ENCODE measurements at regions not wholly inside any gene's neighbourhood (a gene's known extent, or its start where the extent isn't known, plus 50 kb on each side); places are given as distances from the start of the nearest gene placed in this dataset.

DNA sequence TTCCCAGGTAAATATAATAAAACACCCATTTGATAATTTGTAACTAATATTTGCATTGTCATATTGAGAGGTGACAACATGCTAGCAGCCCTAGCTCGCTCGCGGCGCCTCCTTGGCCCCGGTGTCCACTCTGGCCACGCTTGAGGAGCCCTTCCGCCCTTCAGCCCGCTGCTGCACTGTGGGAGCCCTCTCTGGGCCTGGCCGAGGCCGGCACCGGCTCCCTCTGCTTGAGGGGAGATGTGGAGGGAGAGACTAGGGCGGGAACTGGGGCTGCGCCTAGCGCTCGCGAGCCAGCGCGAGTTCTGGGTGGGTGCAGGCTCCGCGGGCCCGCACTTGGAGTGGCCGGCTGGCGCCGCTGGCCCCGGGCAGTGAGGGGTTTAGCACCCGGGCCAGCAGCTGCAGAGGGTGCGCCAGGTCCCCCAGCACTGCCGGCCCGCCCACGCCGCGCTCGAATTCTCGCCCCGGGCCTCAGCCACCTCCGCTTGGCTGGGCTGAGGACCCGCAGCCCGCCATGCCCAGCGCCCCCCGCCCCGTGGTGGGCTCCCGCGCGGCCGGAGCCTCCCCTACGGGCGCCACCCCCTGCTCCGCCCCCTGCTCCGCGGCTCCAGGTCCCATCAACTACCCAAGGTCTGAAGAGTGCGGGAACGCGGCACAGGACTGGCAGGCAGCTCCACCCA lies 594.4 kb downstream of the SLITRK6 start (continued):
- TF ChIP-seq, protein P1, sequence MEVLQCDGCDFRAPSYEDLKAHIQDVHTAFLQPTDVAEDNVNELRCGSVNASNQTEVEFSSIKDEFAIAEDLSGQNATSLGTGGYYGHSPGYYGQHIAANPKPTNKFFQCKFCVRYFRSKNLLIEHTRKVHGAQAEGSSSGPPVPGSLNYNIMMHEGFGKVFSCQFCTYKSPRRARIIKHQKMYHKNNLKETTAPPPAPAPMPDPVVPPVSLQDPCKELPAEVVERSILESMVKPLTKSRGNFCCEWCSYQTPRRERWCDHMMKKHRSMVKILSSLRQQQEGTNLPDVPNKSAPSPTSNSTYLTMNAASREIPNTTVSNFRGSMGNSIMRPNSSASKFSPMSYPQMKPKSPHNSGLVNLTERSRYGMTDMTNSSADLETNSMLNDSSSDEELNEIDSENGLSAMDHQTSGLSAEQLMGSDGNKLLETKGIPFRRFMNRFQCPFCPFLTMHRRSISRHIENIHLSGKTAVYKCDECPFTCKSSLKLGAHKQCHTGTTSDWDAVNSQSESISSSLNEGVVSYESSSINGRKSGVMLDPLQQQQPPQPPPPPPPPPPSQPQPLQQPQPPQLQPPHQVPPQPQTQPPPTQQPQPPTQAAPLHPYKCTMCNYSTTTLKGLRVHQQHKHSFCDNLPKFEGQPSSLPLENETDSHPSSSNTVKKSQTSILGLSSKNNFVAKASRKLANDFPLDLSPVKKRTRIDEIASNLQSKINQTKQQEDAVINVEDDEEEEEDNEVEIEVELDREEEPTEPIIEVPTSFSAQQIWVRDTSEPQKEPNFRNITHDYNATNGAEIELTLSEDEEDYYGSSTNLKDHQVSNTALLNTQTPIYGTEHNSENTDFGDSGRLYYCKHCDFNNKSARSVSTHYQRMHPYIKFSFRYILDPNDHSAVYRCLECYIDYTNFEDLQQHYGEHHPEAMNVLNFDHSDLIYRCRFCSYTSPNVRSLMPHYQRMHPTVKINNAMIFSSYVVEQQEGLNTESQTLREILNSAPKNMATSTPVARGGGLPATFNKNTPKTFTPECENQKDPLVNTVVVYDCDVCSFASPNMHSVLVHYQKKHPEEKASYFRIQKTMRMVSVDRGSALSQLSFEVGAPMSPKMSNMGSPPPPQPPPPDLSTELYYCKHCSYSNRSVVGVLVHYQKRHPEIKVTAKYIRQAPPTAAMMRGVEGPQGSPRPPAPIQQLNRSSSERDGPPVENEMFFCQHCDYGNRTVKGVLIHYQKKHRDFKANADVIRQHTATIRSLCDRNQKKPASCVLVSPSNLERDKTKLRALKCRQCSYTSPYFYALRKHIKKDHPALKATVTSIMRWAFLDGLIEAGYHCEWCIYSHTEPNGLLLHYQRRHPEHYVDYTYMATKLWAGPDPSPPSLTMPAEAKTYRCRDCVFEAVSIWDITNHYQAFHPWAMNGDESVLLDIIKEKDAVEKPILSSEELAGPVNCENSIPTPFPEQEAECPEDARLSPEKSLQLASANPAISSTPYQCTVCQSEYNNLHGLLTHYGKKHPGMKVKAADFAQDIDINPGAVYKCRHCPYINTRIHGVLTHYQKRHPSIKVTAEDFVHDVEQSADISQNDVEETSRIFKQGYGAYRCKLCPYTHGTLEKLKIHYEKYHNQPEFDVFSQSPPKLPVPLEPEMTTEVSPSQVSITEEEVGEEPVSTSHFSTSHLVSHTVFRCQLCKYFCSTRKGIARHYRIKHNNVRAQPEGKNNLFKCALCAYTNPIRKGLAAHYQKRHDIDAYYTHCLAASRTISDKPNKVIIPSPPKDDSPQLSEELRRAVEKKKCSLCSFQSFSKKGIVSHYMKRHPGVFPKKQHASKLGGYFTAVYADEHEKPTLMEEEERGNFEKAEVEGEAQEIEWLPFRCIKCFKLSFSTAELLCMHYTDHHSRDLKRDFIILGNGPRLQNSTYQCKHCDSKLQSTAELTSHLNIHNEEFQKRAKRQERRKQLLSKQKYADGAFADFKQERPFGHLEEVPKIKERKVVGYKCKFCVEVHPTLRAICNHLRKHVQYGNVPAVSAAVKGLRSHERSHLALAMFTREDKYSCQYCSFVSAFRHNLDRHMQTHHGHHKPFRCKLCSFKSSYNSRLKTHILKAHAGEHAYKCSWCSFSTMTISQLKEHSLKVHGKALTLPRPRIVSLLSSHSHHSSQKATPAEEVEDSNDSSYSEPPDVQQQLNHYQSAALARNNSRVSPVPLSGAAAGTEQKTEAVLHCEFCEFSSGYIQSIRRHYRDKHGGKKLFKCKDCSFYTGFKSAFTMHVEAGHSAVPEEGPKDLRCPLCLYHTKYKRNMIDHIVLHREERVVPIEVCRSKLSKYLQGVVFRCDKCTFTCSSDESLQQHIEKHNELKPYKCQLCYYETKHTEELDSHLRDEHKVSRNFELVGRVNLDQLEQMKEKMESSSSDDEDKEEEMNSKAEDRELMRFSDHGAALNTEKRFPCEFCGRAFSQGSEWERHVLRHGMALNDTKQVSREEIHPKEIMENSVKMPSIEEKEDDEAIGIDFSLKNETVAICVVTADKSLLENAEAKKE (CRISPR knock-in tag; IDR thresholded peaks at IDR 0.05) = no peak
- TF ChIP-seq EZH2 (IDR thresholded peaks at IDR 0.05; ENCODE audit: low read depth, unreplicated experiment) (no peak), EZH2phosphoT487 (IDR thresholded peaks at IDR 0.05; ENCODE audit: unreplicated experiment) (no peak), NANOG (IDR thresholded peaks at IDR 0.05; ENCODE audit: borderline replicate concordance) (no peak), STAT1 (IDR thresholded peaks at IDR 0.05; ENCODE audit: unreplicated experiment) (no peak)

DNA sequence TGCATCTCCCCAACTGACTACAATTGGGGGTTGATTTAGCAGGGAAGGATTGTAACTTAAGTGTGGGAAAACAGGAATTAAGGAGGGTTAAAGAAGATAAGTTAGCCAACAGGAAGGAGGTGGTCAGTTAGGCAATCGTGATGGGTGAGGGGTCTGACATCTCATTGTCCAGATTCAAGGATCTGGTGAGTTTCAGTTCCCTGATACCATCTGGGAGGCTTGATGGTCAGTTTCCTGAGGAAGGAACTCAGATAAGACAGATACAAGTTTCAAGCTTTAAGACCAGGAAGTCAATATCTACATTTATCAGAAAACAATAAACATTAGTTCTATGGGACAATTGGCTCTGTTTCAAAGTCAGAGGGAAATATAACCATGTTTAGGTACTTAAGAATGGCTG lies 601.8 kb downstream of the SLITRK6 start:
- ATAC-seq = no peak
- Histone ChIP-seq H3K79me2 (replicated peaks; ENCODE audit: insufficient read depth) (no peaks in the 10 kb centered on the region), H3K27ac (ENCODE audit: low read depth) (no peak overlapping the region), H3K4me2 (no peak overlapping the region), H3K4me3 (no peak overlapping the region), H3K4me1 (ENCODE audit: insufficient read depth) (no peaks in the 10 kb centered on the region), H3K9me2 (ENCODE audit: insufficient read depth) (peaks cover 9% of the 10 kb centered on the region; the same call in 1 of the 2 replicates), H2AFZ (no peak overlapping the region), H3F3A (replicated peaks; ENCODE audit: low read depth) (no peaks in the 10 kb centered on the region), H3K36me3 (ENCODE audit: insufficient read depth) (no peaks in the 10 kb centered on the region), H3K27me3 (ENCODE audit: insufficient read depth) (no peaks in the 10 kb centered on the region), H4K20me1 (replicated peaks; ENCODE audit: insufficient read depth) (no peaks in the 10 kb centered on the region)
- Mint-ChIP-seq H3K27me3 (ENCODE audit: insufficient read depth, low read depth, poor library complexity) (no peaks in the 10 kb centered on the region), H3K4me3 (no peak overlapping the region), H3K27ac (no peak overlapping the region; the same call in 1 of the 2 replicates), H3K4me1 (no peaks in the 10 kb centered on the region), H3K36me3 (ENCODE audit: low read depth) (no peaks in the 10 kb centered on the region), H3K9me3 (no peaks in the 10 kb centered on the region)
- no peak for DNase-seq (ENCODE audit: low spot score)
- TF ChIP-seq, protein P2, sequence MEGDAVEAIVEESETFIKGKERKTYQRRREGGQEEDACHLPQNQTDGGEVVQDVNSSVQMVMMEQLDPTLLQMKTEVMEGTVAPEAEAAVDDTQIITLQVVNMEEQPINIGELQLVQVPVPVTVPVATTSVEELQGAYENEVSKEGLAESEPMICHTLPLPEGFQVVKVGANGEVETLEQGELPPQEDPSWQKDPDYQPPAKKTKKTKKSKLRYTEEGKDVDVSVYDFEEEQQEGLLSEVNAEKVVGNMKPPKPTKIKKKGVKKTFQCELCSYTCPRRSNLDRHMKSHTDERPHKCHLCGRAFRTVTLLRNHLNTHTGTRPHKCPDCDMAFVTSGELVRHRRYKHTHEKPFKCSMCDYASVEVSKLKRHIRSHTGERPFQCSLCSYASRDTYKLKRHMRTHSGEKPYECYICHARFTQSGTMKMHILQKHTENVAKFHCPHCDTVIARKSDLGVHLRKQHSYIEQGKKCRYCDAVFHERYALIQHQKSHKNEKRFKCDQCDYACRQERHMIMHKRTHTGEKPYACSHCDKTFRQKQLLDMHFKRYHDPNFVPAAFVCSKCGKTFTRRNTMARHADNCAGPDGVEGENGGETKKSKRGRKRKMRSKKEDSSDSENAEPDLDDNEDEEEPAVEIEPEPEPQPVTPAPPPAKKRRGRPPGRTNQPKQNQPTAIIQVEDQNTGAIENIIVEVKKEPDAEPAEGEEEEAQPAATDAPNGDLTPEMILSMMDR (conservative IDR thresholded peaks at IDR 0.05; ENCODE audit: low read depth in 2 of 2) = no peak
- no peak for TF ChIP-seq EZH2 (IDR thresholded peaks at IDR 0.05; ENCODE audit: low read depth, unreplicated experiment)
- TF ChIP-seq POLR2AphosphoS5 (IDR thresholded peaks at IDR 0.05; ENCODE audit: low read depth) = no peak
- no peak for TF ChIP-seq STAT1 (IDR thresholded peaks at IDR 0.05; ENCODE audit: unreplicated experiment)
- TF ChIP-seq, protein P3, sequence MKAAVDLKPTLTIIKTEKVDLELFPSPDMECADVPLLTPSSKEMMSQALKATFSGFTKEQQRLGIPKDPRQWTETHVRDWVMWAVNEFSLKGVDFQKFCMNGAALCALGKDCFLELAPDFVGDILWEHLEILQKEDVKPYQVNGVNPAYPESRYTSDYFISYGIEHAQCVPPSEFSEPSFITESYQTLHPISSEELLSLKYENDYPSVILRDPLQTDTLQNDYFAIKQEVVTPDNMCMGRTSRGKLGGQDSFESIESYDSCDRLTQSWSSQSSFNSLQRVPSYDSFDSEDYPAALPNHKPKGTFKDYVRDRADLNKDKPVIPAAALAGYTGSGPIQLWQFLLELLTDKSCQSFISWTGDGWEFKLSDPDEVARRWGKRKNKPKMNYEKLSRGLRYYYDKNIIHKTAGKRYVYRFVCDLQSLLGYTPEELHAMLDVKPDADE (IDR thresholded peaks at IDR 0.05) = no peak
- no peak for TF ChIP-seq ZNF114 (CRISPR knock-in tag; IDR thresholded peaks at IDR 0.05)
- TF ChIP-seq EZH2phosphoT487 (IDR thresholded peaks at IDR 0.05; ENCODE audit: unreplicated experiment) = no peak
- TF ChIP-seq ZNF331 (CRISPR knock-in tag; IDR thresholded peaks at IDR 0.05; ENCODE audit: low read depth) = no peak
- TF ChIP-seq NANOG (IDR thresholded peaks at IDR 0.05; ENCODE audit: borderline replicate concordance) = no peak
